BJ (cell line): ENCODE measurements at regions not wholly inside any gene's neighbourhood (a gene's known extent, or its start where the extent isn't known, plus 50 kb on each side); places are given as distances from the start of the nearest gene placed in this dataset.
"Not testable (repeated sequence)": the region's sequence is repeated elsewhere in the genome, so short reads cannot be mapped to it uniquely, and the experiment has no call there.

Experiments used
- CTCF ChIA-PET: fragments of 350-600 bp; formaldehyde crosslinking; extraction: SDS; loops from one replicate; lab custom pipeline; 2021; ENCODE audit warnings: antibody characterized with exemption, inconsistent platforms; lab: Yijun Ruan, JAX
- POLR2A ChIA-PET: fragments of 300-600 bp; sonication (Branson Sonifier 250); formaldehyde crosslinking; extraction: SDS; loops from one replicate; lab custom pipeline; 2021; ENCODE audit warnings: antibody characterized with exemption; lab: Charles Lee
- DNase-seq: peaks from one replicate; pipeline ENCODE4 v3.0.0-alpha.2; 2011; ENCODE audit warnings: low read depth
- H3K27me3 ChIP-seq: 2 replicates; pipeline ENCODE4 v1.6.0; 2011; ENCODE audit warnings: low read length; ENCODE audit not compliant: control insufficient read depth, insufficient read depth
- H3K36me3 ChIP-seq: 2 replicates; pipeline ENCODE4 v1.5.1; 2011; ENCODE audit warnings: low read length; ENCODE audit not compliant: control insufficient read depth, insufficient read depth
- H3K4me3 ChIP-seq: 2 replicates; pipeline ENCODE4 v1.5.1; 2011; ENCODE audit warnings: low read depth, mild to moderate bottlenecking, control low read depth, low read length
- CTCF ChIP-seq: IDR thresholded peaks from 2 replicates; pipeline ENCODE4 v1.5.1; 2011; ENCODE audit warnings: low read depth, mild to moderate bottlenecking, control low read depth, inconsistent platforms, low read length, moderate library complexity; ENCODE audit not compliant: insufficient read depth

GRCh38 chr1:206408371-206409288 is 61.6 kb upstream of the IKBKE start:
- H3K4me3 ChIP-seq, CTCF ChIA-PET, POLR2A ChIA-PET, DNase-seq, H3K36me3 ChIP-seq, H3K27me3 ChIP-seq: not testable (repeated sequence)

GRCh38 chr1:206411321-206411720 is 59.0 kb upstream of the IKBKE start:
- no peak overlapping the region for H3K4me3 ChIP-seq
- ChIA-PET CTCF (no interaction called here), POLR2A (no interaction called here)
- H3K36me3 ChIP-seq: peaks cover 1% of the 10 kb centered on the region; the same call in 1 of the 2 replicates
- DNase-seq: no peak
- H3K27me3 ChIP-seq: no peaks in the 10 kb centered on the region
- no peak for TF ChIP-seq CTCF

GRCh38 chr1:206415942-206416341 is 54.3 kb upstream of the IKBKE start:
- DNase-seq: no peak
- ChIA-PET POLR2A (no interaction called here), CTCF (interaction anchor here (1.0 to 1.3 kb wide), 3 partner anchors 10 to 271 kb away, joined by 3 to 4 read pairs (median 3); no protein-coding TSS in a partner anchor)
- Histone ChIP-seq H3K36me3 (peaks cover 1% of the 10 kb centered on the region; the same call in 1 of the 2 replicates), H3K4me3 (no peak overlapping the region), H3K27me3 (no peaks in the 10 kb centered on the region)
- no peak for TF ChIP-seq CTCF

GRCh38 chr1:206417774-206418614 is 52.3 kb upstream of the IKBKE start:
- ChIA-PET CTCF (interaction anchor here (0.6 to 2.5 kb wide), 2 partner anchors 44 to 91 kb away, joined by 3 to 7 read pairs; no protein-coding TSS in a partner anchor), POLR2A (no interaction called here)
- TF ChIP-seq CTCF: no peak
- no peak overlapping the region for H3K4me3 ChIP-seq
- peaks cover 1% of the 10 kb centered on the region; the same call in 1 of the 2 replicates for H3K36me3 ChIP-seq
- no peak for DNase-seq
- no peaks in the 10 kb centered on the region for H3K27me3 ChIP-seq

- no peak for TF ChIP-seq CTCF
- ChIA-PET POLR2A (no interaction called here), CTCF (interaction anchor here (2.5 kb wide), 1 partner anchor 43 kb away, joined by 7 read pairs; no protein-coding TSS in a partner anchor)
- H3K4me3 ChIP-seq: no peak overlapping the region
- DNase-seq: no peak
- no peaks in the 10 kb centered on the region for H3K27me3 ChIP-seq
- H3K36me3 ChIP-seq: peaks cover 1% of the 10 kb centered on the region; the same call in 1 of the 2 replicates
Measured at GRCh38 chr1:206419250-206419649, 51.0 kb upstream of the IKBKE start.
